ENCODE measurements at regions not wholly inside any gene's neighbourhood (a gene's known extent, or its start where the extent isn't known, plus 50 kb on each side); places are given as distances from the start of the nearest gene placed in this dataset.

DNA sequence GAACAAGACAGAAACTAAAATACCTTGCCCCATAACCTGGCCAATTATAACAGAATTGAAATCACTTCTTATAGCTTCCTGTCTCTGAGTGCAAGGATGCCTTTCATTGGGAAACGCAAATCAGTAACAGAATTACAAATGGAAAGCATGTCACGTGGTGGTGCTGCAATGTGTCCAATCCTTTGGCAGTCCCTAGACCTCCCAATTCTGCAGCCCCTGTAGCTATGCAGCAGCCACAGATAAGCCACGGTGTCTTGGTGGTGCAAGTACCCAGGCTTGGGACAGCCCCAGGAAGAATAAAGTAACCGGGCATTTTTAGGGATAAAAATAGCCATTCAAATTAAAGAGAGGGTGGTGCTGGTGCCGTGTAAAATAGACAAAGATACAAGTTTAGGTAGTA lies 134.6 kb upstream of the CCN2 start:
- no peak for DNase-seq
- ATAC-seq, result no peak
- no peak overlapping the region for H3K4me3 ChIP-seq
- no peaks in the 10 kb centered on the region for H3K36me3 ChIP-seq
- no peaks in the 10 kb centered on the region for H3K27me3 ChIP-seq
- TF ChIP-seq CTCF (IDR thresholded peaks at IDR 0.05) (no peak), POLR2A (IDR thresholded peaks at IDR 0.05) (no peak)
- H3K27ac ChIP-seq, result no peak overlapping the region
- 60% methylated on average over 4 of the region's 5 CpGs for WGBS (ENCODE audit: insufficient coverage, low coverage, low lambda C conversion rate, missing lambda C conversion rate)
- H3K9me3 ChIP-seq, result no peaks in the 10 kb centered on the region
- no peaks in the 10 kb centered on the region for H3K4me1 ChIP-seq
- intact Hi-C loops (cut with DNase I), result no loop called here

DNA sequence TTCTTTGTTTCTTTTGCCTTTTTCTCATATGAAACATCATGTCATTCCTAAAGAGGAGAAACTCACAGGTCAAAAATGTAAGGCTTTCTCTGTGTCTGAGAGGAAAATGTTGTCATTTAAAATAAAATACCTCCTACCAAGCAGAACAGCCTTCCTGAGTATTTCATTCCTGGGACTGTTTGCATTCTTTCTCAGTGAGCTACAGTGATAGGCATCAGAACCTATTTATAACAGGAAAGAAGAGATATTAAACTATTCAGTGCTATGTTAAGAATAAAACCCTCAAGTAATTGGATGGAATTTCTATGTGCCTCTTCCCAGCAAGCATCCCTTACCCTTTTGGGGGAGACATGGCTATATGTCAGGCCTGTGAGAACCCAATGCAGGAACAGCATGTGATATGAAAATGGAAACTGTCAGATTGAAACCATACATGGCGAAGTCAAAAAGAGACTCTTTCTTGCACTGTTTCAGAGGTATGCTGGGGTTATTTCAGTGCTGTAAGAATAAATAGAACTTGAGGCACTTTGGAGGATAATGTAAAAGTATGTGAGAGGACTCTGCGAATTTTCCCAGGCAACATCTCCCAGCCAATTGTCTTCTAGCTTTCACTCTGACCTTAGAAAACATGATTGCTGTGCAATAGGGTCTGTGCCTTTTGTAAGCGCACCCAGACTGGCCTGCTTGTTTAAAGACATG lies 133.8 kb upstream of the CCN2 start:
- Histone ChIP-seq H3K27ac (peak overlapping the region in 1 of 3 donors; percentile 16), H3K27me3 (no peaks in the 10 kb centered on the region), H3K36me3 (no peaks in the 10 kb centered on the region), H3K9me3 (no peaks in the 10 kb centered on the region), H3K4me1 (no peaks in the 10 kb centered on the region), H3K4me3 (no peak overlapping the region)
- TF ChIP-seq POLR2A (IDR thresholded peaks at IDR 0.05), result no peak
- no peak for TF ChIP-seq CTCF (IDR thresholded peaks at IDR 0.05)
- DNase-seq (no peak), ATAC-seq (no peak)
- intact Hi-C loops (cut with DNase I), result no loop called here
- WGBS (ENCODE audit: insufficient coverage, low coverage, low lambda C conversion rate, missing lambda C conversion rate), result 77% methylated on average over 3 of the region's 3 CpGs

DNA sequence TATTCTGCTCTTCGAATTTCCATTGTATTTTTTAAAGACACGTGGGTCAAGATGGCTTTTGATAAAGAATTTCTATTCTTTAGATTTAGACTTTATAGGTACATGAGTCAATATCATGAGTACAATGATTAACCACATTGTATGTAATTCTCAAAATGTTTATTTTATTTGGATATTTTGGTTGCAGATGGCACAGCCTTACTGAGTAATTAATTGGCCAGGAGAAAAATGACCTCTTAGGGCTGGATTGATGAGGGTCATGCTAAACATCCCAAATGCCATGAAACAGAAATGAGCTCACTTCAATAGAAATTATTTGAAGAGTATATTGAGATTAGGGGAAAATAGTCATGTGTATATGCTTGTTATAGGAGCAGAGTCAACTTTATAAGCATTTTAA lies 131.2 kb upstream of the CCN2 start:
- Histone ChIP-seq H3K36me3 (no peaks in the 10 kb centered on the region), H3K9me3 (no peaks in the 10 kb centered on the region), H3K27ac (no peak overlapping the region), H3K4me3 (no peak overlapping the region), H3K27me3 (no peaks in the 10 kb centered on the region), H3K4me1 (no peaks in the 10 kb centered on the region)
- ATAC-seq (no peak), DNase-seq (no peak)
- 75% methylated on average over 2 of the region's 2 CpGs for WGBS (ENCODE audit: insufficient coverage, low coverage, low lambda C conversion rate, missing lambda C conversion rate)
- intact Hi-C loops (cut with DNase I), result no loop called here
- TF ChIP-seq POLR2A (IDR thresholded peaks at IDR 0.05), result no peak
- no peak for TF ChIP-seq CTCF (IDR thresholded peaks at IDR 0.05)

GRCh38 chr6:132081338-132081737 lies 130.2 kb upstream of the CCN2 start:
- no peaks in the 10 kb centered on the region for H3K36me3 ChIP-seq
- intact Hi-C loops (cut with DNase I), result no loop called here
- TF ChIP-seq POLR2A (IDR thresholded peaks at IDR 0.05) (no peak), CTCF (IDR thresholded peaks at IDR 0.05) (no peak)
- no peaks in the 10 kb centered on the region for H3K9me3 ChIP-seq
- no peak overlapping the region for H3K4me3 ChIP-seq
- H3K27ac ChIP-seq, result no peak overlapping the region
- DNase-seq (no peak), ATAC-seq (no peak)
- H3K27me3 ChIP-seq, result no peaks in the 10 kb centered on the region
- no peaks in the 10 kb centered on the region for H3K4me1 ChIP-seq
- 47% methylated on average over 1 of the region's 1 CpG for WGBS (ENCODE audit: insufficient coverage, low coverage, low lambda C conversion rate, missing lambda C conversion rate)

DNA sequence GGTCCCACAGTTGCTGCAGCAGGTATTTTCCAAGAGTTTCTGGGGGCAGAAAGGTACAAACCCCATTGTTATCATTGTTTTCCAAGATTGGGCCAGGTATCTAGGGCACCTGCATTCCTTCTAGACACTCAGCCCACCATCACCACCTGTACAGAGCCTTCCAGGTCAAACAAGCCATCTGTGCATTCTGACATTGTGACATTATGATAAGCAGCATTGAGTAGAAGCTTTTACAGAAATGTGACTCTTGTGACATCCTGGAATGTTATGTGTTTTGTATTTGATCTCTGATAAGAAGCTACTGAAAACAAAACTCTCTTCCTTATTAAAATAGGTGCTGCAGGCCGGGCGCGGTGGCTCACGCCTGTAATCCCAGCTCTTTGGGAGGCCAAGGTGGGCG lies 128.1 kb upstream of the CCN2 start:
- ATAC-seq (no peak), DNase-seq (no peak)
- H3K4me1 ChIP-seq, result no peaks in the 10 kb centered on the region
- no peak overlapping the region for H3K4me3 ChIP-seq
- no peak overlapping the region for H3K27ac ChIP-seq
- TF ChIP-seq CTCF (IDR thresholded peaks at IDR 0.05), result no peak
- TF ChIP-seq POLR2A (IDR thresholded peaks at IDR 0.05), result no peak
- intact Hi-C loops (cut with DNase I), result no loop called here
- no peaks in the 10 kb centered on the region for H3K9me3 ChIP-seq
- H3K27me3 ChIP-seq, result no peaks in the 10 kb centered on the region
- no peaks in the 10 kb centered on the region for H3K36me3 ChIP-seq
- WGBS (ENCODE audit: insufficient coverage, low coverage, low lambda C conversion rate, missing lambda C conversion rate), result 90% methylated on average over 5 of the region's 5 CpGs
